ENCODE measurements at regions not wholly inside any gene's neighbourhood (a gene's known extent, or its start where the extent isn't known, plus 50 kb on each side); places are given as distances from the start of the nearest gene placed in this dataset.

GRCh38 chr4:187586892-187587291 lies 408.7 kb upstream of the ZFP42 start:
- ATAC-seq (no peak), DNase-seq (no peak)
- H3K4me3 ChIP-seq, result no peak overlapping the region
- no peak for TF ChIP-seq CTCF (IDR thresholded peaks at IDR 0.05)
- intact Hi-C loops (cut with DNase I, micrococcal nuclease), result no loop called here
- no peaks in the 10 kb centered on the region for H3K4me1 ChIP-seq (ENCODE audit: low read depth)
- H3K36me3 ChIP-seq (ENCODE audit: low read depth), result no peaks in the 10 kb centered on the region
- no peaks in the 10 kb centered on the region for H3K9me3 ChIP-seq

- no peaks in the 10 kb centered on the region for H3K9me3 ChIP-seq
- no peaks in the 10 kb centered on the region for H3K4me1 ChIP-seq (ENCODE audit: low read depth)
- no peaks in the 10 kb centered on the region for H3K36me3 ChIP-seq (ENCODE audit: low read depth)
- intact Hi-C loops (cut with DNase I, micrococcal nuclease), result no loop called here
- no peak for ATAC-seq
- H3K4me3 ChIP-seq, result no peak overlapping the region
- no peak for DNase-seq
- TF ChIP-seq CTCF (IDR thresholded peaks at IDR 0.05), result no peak
Measured at GRCh38 chr4:187598196-187598595, 397.4 kb upstream of the ZFP42 start.

GRCh38 chr4:187602339-187603092 lies 393.1 kb upstream of the ZFP42 start:
- DNase-seq (no peak), ATAC-seq (no peak)
- Histone ChIP-seq H3K9me3 (no peaks in the 10 kb centered on the region), H3K4me3 (no peak overlapping the region), H3K36me3 (ENCODE audit: low read depth) (no peaks in the 10 kb centered on the region), H3K4me1 (ENCODE audit: low read depth) (no peaks in the 10 kb centered on the region)
- intact Hi-C loops (cut with DNase I, micrococcal nuclease), result no loop called here
- no peak for TF ChIP-seq CTCF (IDR thresholded peaks at IDR 0.05)

GRCh38 chr4:187603093-187604025 lies 392.2 kb upstream of the ZFP42 start:
- intact Hi-C loops (cut with DNase I, micrococcal nuclease), result no loop called here
- no peak for TF ChIP-seq CTCF (IDR thresholded peaks at IDR 0.05)
- ATAC-seq (no peak), DNase-seq (no peak)
- H3K4me1 ChIP-seq (ENCODE audit: low read depth), result no peaks in the 10 kb centered on the region
- H3K4me3 ChIP-seq, result no peak overlapping the region
- H3K36me3 ChIP-seq (ENCODE audit: low read depth), result no peaks in the 10 kb centered on the region
- no peaks in the 10 kb centered on the region for H3K9me3 ChIP-seq

- H3K4me1 ChIP-seq (ENCODE audit: low read depth), result no peaks in the 10 kb centered on the region
- intact Hi-C loops (cut with DNase I, micrococcal nuclease), result no loop called here
- H3K36me3 ChIP-seq (ENCODE audit: low read depth), result no peaks in the 10 kb centered on the region
- no peak for DNase-seq
- no peak for ATAC-seq
- no peak for TF ChIP-seq CTCF (IDR thresholded peaks at IDR 0.05)
- no peaks in the 10 kb centered on the region for H3K9me3 ChIP-seq
- no peak overlapping the region for H3K4me3 ChIP-seq
Measured at GRCh38 chr4:187604984-187605383, 390.6 kb upstream of the ZFP42 start.
